Activated T-cell treated with anti-CD3 and anti-CD28 coated beads, Interleukin-2, amount 50 U/mL, for 24 hours (primary cell): ENCODE measurements at regions not wholly inside any gene's neighbourhood (a gene's known extent, or its start where the extent isn't known, plus 50 kb on each side); places are given as distances from the start of the nearest gene placed in this dataset.
"Not testable (repeated sequence)": the region's sequence is repeated elsewhere in the genome, so short reads cannot be mapped to it uniquely, and the experiment has no call there.

Experiments
- DNase-seq: peaks from one replicate; pipeline ENCODE4 v3.0.0-alpha.2; 2020
- H3K27ac Mint-ChIP-seq: 2 replicates; pipeline ENCODE4 v1.8.0; 2020; ENCODE audit warnings: mild to moderate bottlenecking, mixed read lengths
- H3K27me3 Mint-ChIP-seq: 2 replicates; pipeline ENCODE4 v1.8.0; 2020; ENCODE audit warnings: mixed read lengths
- H3K36me3 Mint-ChIP-seq: 2 replicates; pipeline ENCODE4 v1.8.0; 2020; ENCODE audit warnings: low read depth, mixed read lengths
- H3K4me1 Mint-ChIP-seq: 2 replicates; pipeline ENCODE4 v1.8.0; 2020; ENCODE audit warnings: low read depth, mixed read lengths
- H3K4me3 Mint-ChIP-seq: 2 replicates; pipeline ENCODE4 v1.8.0; 2020; ENCODE audit warnings: mild to moderate bottlenecking, moderate library complexity, mixed read lengths
- H3K9me3 Mint-ChIP-seq: 2 replicates; pipeline ENCODE4 v1.8.0; 2020; ENCODE audit warnings: mixed read lengths

- DNase-seq = no peak
- H3K9me3 Mint-ChIP-seq = peaks cover 2% of the 10 kb centered on the region
- no peaks in the 10 kb centered on the region for H3K4me1 Mint-ChIP-seq
- no peak overlapping the region for H3K4me3 Mint-ChIP-seq
- no peaks in the 10 kb centered on the region for H3K36me3 Mint-ChIP-seq
- H3K27me3 Mint-ChIP-seq = no peaks in the 10 kb centered on the region
- H3K27ac Mint-ChIP-seq = no peak overlapping the region
Observed at GRCh38 chr1:83083589-83084224, 915.2 kb downstream of the TTLL7 start.

- H3K9me3 Mint-ChIP-seq = peaks cover 2% of the 10 kb centered on the region
- H3K4me3 Mint-ChIP-seq = no peak overlapping the region
- H3K27me3 Mint-ChIP-seq = no peaks in the 10 kb centered on the region
- H3K4me1 Mint-ChIP-seq = no peaks in the 10 kb centered on the region
- H3K27ac Mint-ChIP-seq = no peak overlapping the region
- no peak for DNase-seq
- H3K36me3 Mint-ChIP-seq = no peaks in the 10 kb centered on the region
Observed at GRCh38 chr1:83077411-83077810, 921.5 kb downstream of the TTLL7 start.

- no peaks in the 10 kb centered on the region for H3K4me1 Mint-ChIP-seq
- DNase-seq = no peak
- H3K9me3 Mint-ChIP-seq = peaks cover 2% of the 10 kb centered on the region
- H3K36me3 Mint-ChIP-seq = no peaks in the 10 kb centered on the region
- no peak overlapping the region for H3K27ac Mint-ChIP-seq
- H3K4me3 Mint-ChIP-seq = no peak overlapping the region
- no peaks in the 10 kb centered on the region for H3K27me3 Mint-ChIP-seq
Observed at GRCh38 chr1:83075107-83075506, 923.8 kb downstream of the TTLL7 start.

- no peaks in the 10 kb centered on the region for H3K27me3 Mint-ChIP-seq
- no peak overlapping the region for H3K4me3 Mint-ChIP-seq
- H3K4me1 Mint-ChIP-seq = peaks cover 12% of the 10 kb centered on the region
- no peaks in the 10 kb centered on the region for H3K9me3 Mint-ChIP-seq
- DNase-seq = no peak
- H3K27ac Mint-ChIP-seq = no peak overlapping the region
- H3K36me3 Mint-ChIP-seq = no peaks in the 10 kb centered on the region
Observed at GRCh38 chr1:83067954-83068353, 931.0 kb downstream of the TTLL7 start.

GRCh38 chr1:83065952-83066727, 932.8 kb downstream of the TTLL7 start:
- no peaks in the 10 kb centered on the region for H3K36me3 Mint-ChIP-seq
- H3K4me3 Mint-ChIP-seq = no peak overlapping the region
- peaks cover 12% of the 10 kb centered on the region for H3K4me1 Mint-ChIP-seq
- no peak overlapping the region for H3K27ac Mint-ChIP-seq
- DNase-seq = no peak
- H3K27me3 Mint-ChIP-seq = no peaks in the 10 kb centered on the region
- H3K9me3 Mint-ChIP-seq = no peaks in the 10 kb centered on the region

GRCh38 chr1:83064589-83065242, 934.2 kb downstream of the TTLL7 start:
- H3K36me3 Mint-ChIP-seq = no peaks in the 10 kb centered on the region
- no peak overlapping the region for H3K4me3 Mint-ChIP-seq
- peaks cover 12% of the 10 kb centered on the region for H3K4me1 Mint-ChIP-seq
- H3K9me3 Mint-ChIP-seq = no peaks in the 10 kb centered on the region
- H3K27ac Mint-ChIP-seq = no peak overlapping the region
- H3K27me3 Mint-ChIP-seq = no peaks in the 10 kb centered on the region
- no peak for DNase-seq

- Mint-ChIP-seq H3K27ac (no peak overlapping the region), H3K4me1 (peaks cover 12% of the 10 kb centered on the region), H3K27me3 (no peaks in the 10 kb centered on the region), H3K4me3 (no peak overlapping the region), H3K9me3 (no peaks in the 10 kb centered on the region), H3K36me3 (no peaks in the 10 kb centered on the region)
- DNase-seq = no peak
Observed at GRCh38 chr1:83060651-83061390, 938.1 kb downstream of the TTLL7 start.

GRCh38 chr1:83060221-83060620, 938.7 kb downstream of the TTLL7 start:
- Mint-ChIP-seq H3K4me3 (no peak overlapping the region), H3K27me3 (no peaks in the 10 kb centered on the region), H3K9me3 (no peaks in the 10 kb centered on the region), H3K4me1 (peaks cover 12% of the 10 kb centered on the region), H3K27ac (no peak overlapping the region), H3K36me3 (no peaks in the 10 kb centered on the region)
- no peak for DNase-seq

- Mint-ChIP-seq H3K9me3 (no peaks in the 10 kb centered on the region), H3K27me3 (no peaks in the 10 kb centered on the region), H3K4me1 (no peaks in the 10 kb centered on the region), H3K4me3 (no peak overlapping the region), H3K27ac (no peak overlapping the region), H3K36me3 (no peaks in the 10 kb centered on the region)
- no peak for DNase-seq
Observed at GRCh38 chr1:83058327-83058726, 940.6 kb downstream of the TTLL7 start.

- H3K36me3 Mint-ChIP-seq = no peaks in the 10 kb centered on the region
- no peak overlapping the region for H3K4me3 Mint-ChIP-seq
- no peaks in the 10 kb centered on the region for H3K9me3 Mint-ChIP-seq
- no peak overlapping the region for H3K27ac Mint-ChIP-seq
- H3K27me3 Mint-ChIP-seq = no peaks in the 10 kb centered on the region
- no peak for DNase-seq
- no peaks in the 10 kb centered on the region for H3K4me1 Mint-ChIP-seq
Observed at GRCh38 chr1:83055391-83056170, 943.4 kb downstream of the TTLL7 start.

- no peaks in the 10 kb centered on the region for H3K4me1 Mint-ChIP-seq
- H3K27ac Mint-ChIP-seq = no peak overlapping the region
- no peaks in the 10 kb centered on the region for H3K36me3 Mint-ChIP-seq
- peaks cover 8% of the 10 kb centered on the region for H3K9me3 Mint-ChIP-seq
- H3K27me3 Mint-ChIP-seq = no peaks in the 10 kb centered on the region
- no peak for DNase-seq
- no peak overlapping the region for H3K4me3 Mint-ChIP-seq
Observed at GRCh38 chr1:83053446-83053845, 945.5 kb downstream of the TTLL7 start.

GRCh38 chr1:83052865-83053264, 946.1 kb downstream of the TTLL7 start:
- Mint-ChIP-seq H3K27me3 (no peaks in the 10 kb centered on the region), H3K36me3 (no peaks in the 10 kb centered on the region), H3K4me3 (no peak overlapping the region), H3K4me1 (no peaks in the 10 kb centered on the region), H3K9me3 (peaks cover 9% of the 10 kb centered on the region), H3K27ac (no peak overlapping the region)
- no peak for DNase-seq

- not testable (repeated sequence) for H3K27ac Mint-ChIP-seq, H3K4me3 Mint-ChIP-seq, H3K36me3 Mint-ChIP-seq, H3K27me3 Mint-ChIP-seq, DNase-seq, H3K4me1 Mint-ChIP-seq
- H3K9me3 Mint-ChIP-seq = peaks cover 15% of the 10 kb centered on the region
Observed at GRCh38 chr1:83051053-83051452, 947.9 kb downstream of the TTLL7 start.

GRCh38 chr1:83043244-83043643, 955.7 kb downstream of the TTLL7 start:
- no peaks in the 10 kb centered on the region for H3K4me1 Mint-ChIP-seq
- no peaks in the 10 kb centered on the region for H3K27me3 Mint-ChIP-seq
- DNase-seq = no peak
- peaks cover 12% of the 10 kb centered on the region for H3K9me3 Mint-ChIP-seq
- H3K27ac Mint-ChIP-seq = no peak overlapping the region
- H3K4me3 Mint-ChIP-seq = no peak overlapping the region
- no peaks in the 10 kb centered on the region for H3K36me3 Mint-ChIP-seq
